ENCODE measurements at regions not wholly inside any gene's neighbourhood (a gene's known extent, or its start where the extent isn't known, plus 50 kb on each side); places are given as distances from the start of the nearest gene placed in this dataset.

GRCh38 chr14:101201535-101202151 lies 298.1 kb upstream of the RTL1 start:
- TF ChIP-seq POLR2AphosphoS5 (IDR thresholded peaks at IDR 0.05) (no peak), CTCF (IDR thresholded peaks at IDR 0.05; ENCODE audit: poor library complexity, severe bottlenecking) (no peak), TAF1 (IDR thresholded peaks at IDR 0.05; ENCODE audit: low read depth) (no peak), EZH2 (IDR thresholded peaks at IDR 0.05; ENCODE audit: borderline replicate concordance, insufficient read depth, low read length, poor library complexity, severe bottlenecking) (no peak), SMC3 (conservative IDR thresholded peaks at IDR 0.05; ENCODE audit: poor library complexity) (no peak), REST (IDR thresholded peaks at IDR 0.05; ENCODE audit: borderline replicate concordance) (no peak)

Data from neural cell (in vitro differentiated cells).